ENCODE measurements at regions not wholly inside any gene's neighbourhood (a gene's known extent, or its start where the extent isn't known, plus 50 kb on each side); places are given as distances from the start of the nearest gene placed in this dataset.

GRCh38 chr1:61515096-61515495 is 209.8 kb downstream of the TM2D1 start:
- no peak for TF ChIP-seq CTCF (IDR thresholded peaks at IDR 0.05; ENCODE audit: insufficient read depth, low read length, poor library complexity, severe bottlenecking)
- Histone ChIP-seq H3K27me3 (replicated peaks; ENCODE audit: control insufficient read depth, insufficient read depth, low read length) (peaks cover 2% of the 10 kb centered on the region; the same call in 1 of the 2 replicates), H3K4me3 (replicated peaks; ENCODE audit: low read depth, low read length) (no peak overlapping the region), H3K36me3 (ENCODE audit: control insufficient read depth, insufficient read depth, low read length) (no peaks in the 10 kb centered on the region)
- DNase-seq (ENCODE audit: extremely low read depth, insufficient read length) = no peak
